Suprapubic skin (tissue), 4 donors: ENCODE measurements at regions not wholly inside any gene's neighbourhood (a gene's known extent, or its start where the extent isn't known, plus 50 kb on each side); places are given as distances from the start of the nearest gene placed in this dataset.
A peak's percentile ranks its signal among the peaks of the same experiment; 100 is the strongest.

Experiments
- DNase-seq, 2 donors: peaks; one replicate each; pipeline ENCODE4 v3.0.0-alpha.2; 2019; ENCODE audit warnings: low spot score in 2 of 2
- H3K27ac ChIP-seq: fragments of 200-600 bp; sonication (generic); one replicate; pipeline ENCODE4 v1.5.1; 2019
- H3K27me3 ChIP-seq: fragments of 200-600 bp; sonication (generic); one replicate; pipeline ENCODE4 v1.5.1; 2019
- H3K36me3 ChIP-seq: fragments of 200-600 bp; sonication (generic); one replicate; pipeline ENCODE4 v1.5.1; 2019
- H3K4me1 ChIP-seq: fragments of 200-600 bp; sonication (generic); one replicate; pipeline ENCODE4 v1.5.1; 2019
- H3K4me3 ChIP-seq: fragments of 200-600 bp; sonication (generic); one replicate; pipeline ENCODE4 v1.5.1; 2019; ENCODE audit warnings: mild to moderate bottlenecking
- H3K9me3 ChIP-seq: fragments of 200-600 bp; sonication (generic); one replicate; pipeline ENCODE4 v1.5.1; 2019
- EP300 ChIP-seq: sonication (generic); formaldehyde crosslinking; IDR thresholded peaks from one replicate; pipeline ENCODE4 v1.6.1; 2017; ENCODE audit warnings: antibody characterized with exemption
- POLR2A ChIP-seq, 2 donors: fragments of 450-650 bp; IDR thresholded peaks; one replicate each; pipeline ENCODE4 v1.6.1; 2017; ENCODE audit warnings: antibody characterized with exemption in 2 of 2, mild to moderate bottlenecking in 2 of 2, moderate library complexity in 2 of 2
- POLR2AphosphoS5 ChIP-seq, 3 donors: sonication (generic); formaldehyde crosslinking; IDR thresholded peaks; one replicate each; pipeline ENCODE4 v1.6.1; 2017; ENCODE audit warnings: antibody characterized with exemption in 3 of 3
- WGBS: methylation state at CpG from one replicate; pipeline ENCODE4 v1.1.5; 2018; 5-methylcytosine and 5-hydroxymethylcytosine counted together
- TF ChIP-seq, protein P1 (sequence below), 2 donors: fragments of 200-600 bp in 1 of 2; fragments of 450-650 bp in 1 of 2; sonication (generic) in 1 of 2; IDR thresholded peaks; one replicate each; pipeline ENCODE4 v1.5.1; 2016 to 2019; ENCODE audit warnings: antibody characterized with exemption in 2 of 2, mild to moderate bottlenecking in 1 of 2, moderate library complexity in 1 of 2

DNA sequence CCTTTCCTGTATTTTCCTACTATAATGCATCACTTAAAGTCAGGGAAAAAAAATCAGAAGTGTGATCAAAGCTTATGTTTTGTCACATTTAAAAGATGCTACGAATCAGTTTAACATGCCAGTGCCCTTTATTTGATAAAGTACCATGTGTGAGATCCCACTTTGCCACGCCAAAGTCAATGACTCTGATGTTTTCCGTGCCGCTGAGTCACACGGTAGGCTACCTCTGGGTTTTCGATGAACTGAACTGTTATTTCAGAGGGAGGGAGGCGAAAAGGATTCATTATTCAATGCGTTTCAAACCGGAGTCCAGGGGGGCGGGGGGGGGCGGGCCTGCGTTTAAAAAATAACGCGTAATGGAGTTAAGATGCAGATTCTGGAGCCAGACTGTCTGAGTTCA, 203.0 kb downstream of the ABHD5 start:
- no peaks in the 10 kb centered on the region for H3K36me3 ChIP-seq
- no peak for TF ChIP-seq POLR2A (IDR thresholded peaks at IDR 0.05)
- TF ChIP-seq POLR2AphosphoS5 (IDR thresholded peaks at IDR 0.05), result no peak
- TF ChIP-seq, protein P1, sequence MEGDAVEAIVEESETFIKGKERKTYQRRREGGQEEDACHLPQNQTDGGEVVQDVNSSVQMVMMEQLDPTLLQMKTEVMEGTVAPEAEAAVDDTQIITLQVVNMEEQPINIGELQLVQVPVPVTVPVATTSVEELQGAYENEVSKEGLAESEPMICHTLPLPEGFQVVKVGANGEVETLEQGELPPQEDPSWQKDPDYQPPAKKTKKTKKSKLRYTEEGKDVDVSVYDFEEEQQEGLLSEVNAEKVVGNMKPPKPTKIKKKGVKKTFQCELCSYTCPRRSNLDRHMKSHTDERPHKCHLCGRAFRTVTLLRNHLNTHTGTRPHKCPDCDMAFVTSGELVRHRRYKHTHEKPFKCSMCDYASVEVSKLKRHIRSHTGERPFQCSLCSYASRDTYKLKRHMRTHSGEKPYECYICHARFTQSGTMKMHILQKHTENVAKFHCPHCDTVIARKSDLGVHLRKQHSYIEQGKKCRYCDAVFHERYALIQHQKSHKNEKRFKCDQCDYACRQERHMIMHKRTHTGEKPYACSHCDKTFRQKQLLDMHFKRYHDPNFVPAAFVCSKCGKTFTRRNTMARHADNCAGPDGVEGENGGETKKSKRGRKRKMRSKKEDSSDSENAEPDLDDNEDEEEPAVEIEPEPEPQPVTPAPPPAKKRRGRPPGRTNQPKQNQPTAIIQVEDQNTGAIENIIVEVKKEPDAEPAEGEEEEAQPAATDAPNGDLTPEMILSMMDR (IDR thresholded peaks at IDR 0.05), result no peak
- TF ChIP-seq EP300, result no peak
- no peak for DNase-seq
- WGBS, result 6% methylated on average over 14 of the region's 14 CpGs
- peaks cover 2% of the 10 kb centered on the region for H3K27me3 ChIP-seq
- H3K9me3 ChIP-seq, result no peaks in the 10 kb centered on the region
- peak overlapping the region; percentile 50 for H3K4me3 ChIP-seq
- peaks cover 23% of the 10 kb centered on the region for H3K4me1 ChIP-seq
- no peak overlapping the region for H3K27ac ChIP-seq

DNA sequence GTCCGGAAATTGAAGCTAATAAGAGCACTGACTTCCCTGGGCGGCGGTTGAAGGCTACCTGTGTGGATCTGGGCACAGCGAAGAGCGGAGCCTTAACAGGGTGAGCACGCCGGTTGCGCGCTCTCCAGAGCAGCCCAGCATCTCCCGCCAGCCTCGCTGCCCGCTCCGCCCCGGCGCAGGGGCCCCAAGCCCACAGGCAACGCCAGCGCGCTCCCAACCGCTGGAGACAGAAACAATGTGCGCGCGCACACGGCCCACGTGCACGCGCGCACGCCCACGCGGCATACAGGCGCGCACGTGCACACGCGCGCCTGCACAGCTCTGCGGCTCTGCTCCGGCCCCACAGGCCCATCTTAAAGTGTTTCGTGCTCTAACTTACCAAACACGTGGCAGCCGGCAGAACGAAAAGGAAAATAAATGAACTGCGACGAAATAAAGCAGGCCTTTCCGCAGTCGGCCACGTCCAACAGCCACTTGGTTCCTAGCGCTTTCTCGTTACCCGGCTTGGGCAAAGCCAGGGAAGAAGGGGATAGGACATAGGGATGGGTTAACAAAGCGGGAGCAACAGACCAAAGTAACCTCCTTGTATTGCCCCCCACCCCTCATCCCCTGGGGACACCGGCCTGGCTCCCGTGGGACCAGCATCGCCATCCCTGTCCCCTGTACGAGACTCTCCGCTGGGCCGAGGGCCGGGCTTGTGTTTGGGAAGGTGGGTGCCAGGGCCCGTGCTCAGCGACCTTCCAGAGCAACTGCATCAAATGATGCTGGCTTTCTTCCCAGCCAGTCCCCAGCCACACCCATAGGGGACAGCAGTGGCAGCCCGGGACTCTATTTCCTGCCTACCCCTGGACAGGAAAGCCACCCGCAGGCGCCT, 203.7 kb downstream of the ABHD5 start:
- Histone ChIP-seq H3K4me1 (peaks cover 23% of the 10 kb centered on the region), H3K27me3 (peaks cover 2% of the 10 kb centered on the region), H3K9me3 (no peaks in the 10 kb centered on the region), H3K36me3 (no peaks in the 10 kb centered on the region), H3K4me3 (peak overlapping the region; percentile 50), H3K27ac (no peak overlapping the region)
- 9% methylated on average over 35 of the region's 63 CpGs for WGBS
- TF ChIP-seq EP300 (no peak), POLR2AphosphoS5 (IDR thresholded peaks at IDR 0.05) (no peak), POLR2A (IDR thresholded peaks at IDR 0.05) (no peak)
- TF ChIP-seq, protein P1 (IDR thresholded peaks at IDR 0.05), result no peak
- no peak for DNase-seq

DNA sequence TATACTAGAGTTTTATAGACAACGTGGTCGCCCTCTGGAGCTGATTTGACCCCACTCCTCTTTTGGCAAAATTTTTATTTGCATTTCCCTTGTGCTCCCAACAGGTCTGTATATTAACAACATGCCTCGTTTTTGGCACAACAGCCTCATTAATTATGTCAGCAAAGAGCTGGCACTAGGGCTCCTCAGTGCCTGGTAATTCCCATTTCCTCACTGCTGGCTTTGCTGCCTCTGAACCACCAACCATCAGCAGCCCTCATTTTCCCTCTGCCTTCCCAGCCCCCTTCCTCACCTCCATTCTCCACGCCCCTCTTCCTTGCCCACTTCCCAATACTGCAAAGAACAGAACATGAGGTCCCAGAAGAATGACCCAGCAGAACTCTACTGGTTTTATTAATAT, 204.8 kb downstream of the ABHD5 start:
- H3K27ac ChIP-seq, result no peak overlapping the region
- no peaks in the 10 kb centered on the region for H3K9me3 ChIP-seq
- WGBS, result 43% methylated on average over 4 of the region's 4 CpGs
- H3K36me3 ChIP-seq, result no peaks in the 10 kb centered on the region
- no peak overlapping the region for H3K4me3 ChIP-seq
- DNase-seq, result no peak
- H3K27me3 ChIP-seq, result peaks cover 2% of the 10 kb centered on the region
- TF ChIP-seq, protein P1 (IDR thresholded peaks at IDR 0.05), result no peak
- no peak for TF ChIP-seq EP300
- TF ChIP-seq POLR2A (IDR thresholded peaks at IDR 0.05), result no peak
- no peak for TF ChIP-seq POLR2AphosphoS5 (IDR thresholded peaks at IDR 0.05)
- H3K4me1 ChIP-seq, result peaks cover 23% of the 10 kb centered on the region

DNA sequence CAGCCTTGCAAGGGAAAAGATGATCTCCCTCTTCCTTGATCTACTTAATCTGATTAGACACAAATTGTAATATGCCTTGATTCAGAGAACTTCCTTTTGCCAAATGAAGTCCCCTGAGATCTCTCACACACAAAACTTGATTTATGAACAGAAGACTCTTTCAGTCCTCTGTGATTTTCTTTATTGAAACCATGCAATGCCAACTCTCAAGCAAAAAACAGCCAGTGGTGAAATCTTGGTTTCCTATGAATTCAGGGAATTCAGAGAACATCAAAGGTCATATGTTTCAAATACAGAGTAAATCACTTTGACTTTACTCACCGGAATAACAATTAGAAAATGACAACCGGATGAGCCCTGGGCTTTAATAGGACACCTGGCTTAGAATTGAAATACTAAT, 211.7 kb downstream of the ABHD5 start:
- H3K9me3 ChIP-seq, result no peaks in the 10 kb centered on the region
- 71% methylated on average over 2 of the region's 2 CpGs for WGBS
- no peak for DNase-seq

DNA sequence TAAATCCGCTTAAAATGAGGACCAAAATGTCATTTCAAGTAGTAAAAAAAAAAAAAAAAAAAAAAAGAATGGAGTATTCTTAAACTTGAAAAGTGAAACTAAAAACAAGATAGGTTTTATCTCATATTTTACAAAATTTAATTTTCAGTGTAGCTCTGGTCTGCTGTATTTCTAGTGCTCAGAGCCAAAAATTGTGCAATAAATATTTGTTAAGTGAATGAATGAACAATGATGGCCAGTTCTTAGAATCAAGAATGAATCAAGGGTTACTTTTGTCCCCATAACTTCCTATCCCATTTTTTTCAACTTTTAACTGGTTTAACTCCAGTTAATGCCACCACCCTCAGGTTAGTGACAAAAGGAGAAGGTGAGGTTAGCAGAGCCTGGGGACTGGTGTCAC, 214.4 kb downstream of the ABHD5 start:
- H3K27me3 ChIP-seq, result no peaks in the 10 kb centered on the region
- H3K4me3 ChIP-seq, result no peak overlapping the region
- no peaks in the 10 kb centered on the region for H3K4me1 ChIP-seq
- TF ChIP-seq POLR2AphosphoS5 (IDR thresholded peaks at IDR 0.05) (no peak), POLR2A (IDR thresholded peaks at IDR 0.05) (no peak), EP300 (no peak)
- TF ChIP-seq, protein P1 (IDR thresholded peaks at IDR 0.05), result no peak
- no peak overlapping the region for H3K27ac ChIP-seq
- no peaks in the 10 kb centered on the region for H3K9me3 ChIP-seq
- 94% methylated on average over 1 of the region's 1 CpG for WGBS
- H3K36me3 ChIP-seq, result no peaks in the 10 kb centered on the region
- no peak for DNase-seq

More for the DNA sequence above, 211.7 kb downstream of the ABHD5 start:
- H3K27me3 ChIP-seq, result no peaks in the 10 kb centered on the region
- H3K36me3 ChIP-seq, result no peaks in the 10 kb centered on the region
- H3K4me1 ChIP-seq, result no peaks in the 10 kb centered on the region
- no peak overlapping the region for H3K27ac ChIP-seq
- no peak overlapping the region for H3K4me3 ChIP-seq
- TF ChIP-seq POLR2AphosphoS5 (IDR thresholded peaks at IDR 0.05) (no peak), POLR2A (IDR thresholded peaks at IDR 0.05) (no peak), EP300 (no peak)
- TF ChIP-seq, protein P1 (IDR thresholded peaks at IDR 0.05), result no peak
